ENCODE measurements at regions not wholly inside any gene's neighbourhood (a gene's known extent, or its start where the extent isn't known, plus 50 kb on each side); places are given as distances from the start of the nearest gene placed in this dataset.

- TF ChIP-seq CTCF (conservative IDR thresholded peaks at IDR 0.05; ENCODE audit: low read depth, low read length): no peak
- TF ChIP-seq EZH2phosphoT487 (IDR thresholded peaks at IDR 0.05; ENCODE audit: borderline replicate concordance, low read length): no peak
- TF ChIP-seq EZH2 (IDR thresholded peaks at IDR 0.05; ENCODE audit: low read length, unreplicated experiment): no peak
Measured at GRCh38 chr9:1948541-1948940, 66.6 kb upstream of the SMARCA2 start.
